ENCODE measurements at regions not wholly inside any gene's neighbourhood (a gene's known extent, or its start where the extent isn't known, plus 50 kb on each side); places are given as distances from the start of the nearest gene placed in this dataset.

DNA sequence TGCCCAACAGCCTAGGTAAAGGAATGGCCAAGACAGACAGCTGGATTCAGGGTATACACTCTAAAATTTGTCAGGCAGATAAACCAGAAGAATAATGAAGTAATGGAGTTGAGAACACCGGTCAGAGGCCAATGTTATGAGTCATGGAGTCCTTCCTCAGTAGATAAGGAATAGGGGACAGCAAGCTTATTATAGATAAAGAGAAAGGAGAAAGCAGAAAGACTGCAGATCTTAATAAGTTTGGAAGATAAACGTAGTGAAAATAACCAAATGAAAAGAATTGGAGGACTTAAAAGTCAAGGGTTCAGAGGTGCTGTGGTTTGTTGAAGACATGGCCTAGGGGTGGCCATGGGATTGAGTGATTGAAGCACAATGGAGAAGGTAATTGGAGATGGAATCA, 63.5 kb upstream of the NFE2L2 start:
- no peak for DNase-seq
- no peaks in the 10 kb centered on the region for H3K27me3 Mint-ChIP-seq
- ATAC-seq = no peak
- H3K4me1 Mint-ChIP-seq = peaks cover 8 to 21% (median 12%) of the 10 kb centered on the region in 4 donors
- H3K27ac Mint-ChIP-seq = no peak overlapping the region
- POLR2A ChIA-PET = interaction anchor here (2.2 kb wide), 1 partner anchor 64 kb away, joined by 14 read pairs; the partner anchor contains the start of gene NFE2L2
- H3K4me3 Mint-ChIP-seq = no peak overlapping the region
- H3K9me3 Mint-ChIP-seq = peaks cover 0 to 2% (median 0%) of the 10 kb centered on the region in 9 donors
- peaks cover 2 to 5% (median 3%) of the 10 kb centered on the region in 3 donors for H3K36me3 Mint-ChIP-seq

DNA sequence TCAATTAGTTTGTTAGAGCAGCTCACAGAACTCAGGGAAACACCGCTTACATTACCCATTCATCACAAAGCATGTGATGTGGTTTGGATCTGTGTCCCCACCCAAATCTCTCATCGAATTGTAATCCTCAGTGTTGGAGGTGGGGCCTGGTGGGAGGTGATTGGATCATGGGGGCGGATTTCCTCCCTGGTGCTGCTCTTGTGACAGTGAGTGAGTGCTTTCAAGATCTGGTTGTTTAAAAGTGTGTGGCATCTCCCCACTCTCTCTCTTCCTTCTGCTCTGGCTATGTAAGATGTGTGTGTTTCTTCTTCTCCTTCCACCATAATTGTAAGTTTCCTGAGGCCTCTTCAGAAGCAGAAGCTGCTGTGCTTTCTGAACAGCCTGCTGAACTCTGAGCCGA, 63.5 kb upstream of the AGPS start:
- peak in 3 of 10 donors; percentile 3 to 28 (median 27) for DNase-seq
- Mint-ChIP-seq H3K9me3 (peaks cover 0 to 2% (median 0%) of the 10 kb centered on the region in 9 donors), H3K27ac (peak overlapping the region in 4 of 10 donors; percentile 2 to 43 (median 17)), H3K36me3 (no peaks in the 10 kb centered on the region), H3K4me3 (no peak overlapping the region), H3K4me1 (peaks cover 7 to 21% (median 12%) of the 10 kb centered on the region in 4 donors), H3K27me3 (no peaks in the 10 kb centered on the region)
- ATAC-seq = peak in 1 of 2 donors; percentile 27
- POLR2A ChIA-PET = interaction anchor here (0.6 to 3.6 kb wide), 2 partner anchors 8 to 65 kb away, joined by 3 to 35 read pairs; partner anchors contain the start of gene NFE2L2

DNA sequence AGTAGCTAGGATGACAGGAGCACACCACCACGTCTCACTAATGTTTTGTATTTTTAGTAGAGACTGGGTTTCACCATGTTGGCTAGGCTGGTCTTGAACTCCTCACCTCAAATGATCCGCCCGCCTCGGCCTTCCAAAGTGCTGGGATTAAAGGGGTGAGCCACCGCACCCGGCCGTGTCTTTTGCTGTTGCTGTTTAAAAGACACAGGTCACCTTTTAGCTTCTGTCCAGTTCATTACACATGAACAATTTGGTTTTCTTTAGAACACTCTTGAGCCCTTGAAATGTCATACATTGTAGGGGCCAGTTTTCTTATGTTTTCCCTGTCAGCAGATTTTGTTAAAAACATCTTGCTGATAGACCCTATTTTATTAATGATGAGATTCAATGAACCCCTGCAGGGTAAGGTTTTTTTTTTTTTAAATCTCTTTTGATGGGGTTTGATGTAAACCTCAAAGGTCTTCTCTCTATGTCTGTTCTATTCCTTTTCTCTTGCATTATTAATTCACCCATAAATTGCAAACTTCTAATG, 61.0 kb upstream of the AGPS start:
- DNase-seq (no peak), ATAC-seq (no peak)
- Mint-ChIP-seq H3K4me1 (peaks cover 7 to 21% (median 12%) of the 10 kb centered on the region in 4 donors), H3K27me3 (no peaks in the 10 kb centered on the region), H3K9me3 (peaks cover 0 to 2% (median 0%) of the 10 kb centered on the region in 9 donors), H3K27ac (peak overlapping the region in 1 of 10 donors; percentile 4), H3K4me3 (no peak overlapping the region), H3K36me3 (peaks cover 0 to 2% (median 0%) of the 10 kb centered on the region in 3 donors)
- POLR2A ChIA-PET = interaction anchor here (3.6 kb wide), 1 partner anchor 68 kb away, joined by 35 read pairs; the partner anchor contains the start of gene NFE2L2

DNA sequence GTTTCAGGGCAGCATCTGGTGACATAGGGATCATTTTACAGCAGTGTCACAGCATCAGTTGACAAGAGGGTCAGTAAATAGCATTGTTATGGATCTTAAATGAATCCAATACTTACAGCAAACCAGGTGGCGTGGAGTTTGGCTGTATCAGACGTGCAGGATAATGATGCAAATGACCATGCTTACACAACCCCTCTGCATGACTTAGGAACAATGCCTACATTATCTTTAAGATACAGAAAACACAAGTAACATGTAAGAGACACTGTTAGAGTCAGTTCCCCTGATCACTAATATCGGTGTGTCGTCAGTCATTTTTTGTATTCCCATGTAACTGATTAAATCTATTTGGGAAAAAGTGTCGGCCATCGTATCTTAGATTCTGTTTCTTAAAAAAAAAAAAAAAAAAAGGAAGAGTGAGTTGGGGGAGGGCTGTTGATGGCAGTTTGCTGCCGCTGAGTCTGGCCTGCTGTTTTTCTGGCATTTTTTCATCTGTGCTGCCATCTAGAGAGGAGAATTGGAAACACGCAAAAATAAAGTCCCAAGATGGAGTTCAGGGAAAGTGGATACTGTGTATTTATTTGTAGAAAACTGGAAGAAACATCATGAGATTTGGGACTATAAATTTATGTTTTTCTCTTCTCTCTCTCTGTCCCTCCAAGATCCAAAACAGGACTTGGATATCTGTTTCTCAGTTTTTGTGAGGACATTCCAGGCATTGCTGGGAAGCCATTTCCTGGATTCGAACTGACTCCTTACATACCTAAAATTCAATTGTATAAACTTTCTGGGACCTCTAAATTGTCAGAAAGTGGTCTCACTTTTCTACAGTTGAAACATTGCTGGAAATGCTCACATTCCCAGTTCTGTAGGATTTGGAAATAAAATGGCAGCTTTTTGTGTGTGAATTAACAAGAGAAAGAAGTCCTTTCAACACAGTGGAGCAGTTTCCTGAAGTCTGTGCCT, 60.3 kb upstream of the AGPS start:
- H3K27me3 Mint-ChIP-seq = no peaks in the 10 kb centered on the region

DNA sequence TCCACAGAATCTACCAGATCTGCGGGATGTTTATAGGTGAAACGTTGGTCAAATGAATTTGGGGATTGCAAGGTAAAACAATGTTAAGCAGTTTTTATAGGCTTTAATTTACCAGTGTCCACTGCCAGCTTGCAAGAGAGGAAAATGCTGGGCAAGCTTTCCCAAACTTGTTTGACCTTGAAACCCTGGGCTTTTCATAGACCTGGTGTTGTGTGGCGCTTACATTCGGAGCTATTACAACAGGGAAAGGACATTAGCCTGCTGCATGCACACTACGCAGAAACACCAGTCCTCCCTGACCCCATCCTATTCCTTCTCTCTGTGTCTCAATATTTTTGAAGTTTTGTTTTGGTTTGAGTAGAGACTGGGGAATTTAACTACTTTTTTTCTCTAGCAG, 59.6 kb upstream of the AGPS start:
- POLR2A ChIA-PET = interaction anchor here (1.2 to 2.6 kb wide), 3 partner anchors 37 to 168 kb away, joined by 3 to 41 read pairs (median 7); partner anchors contain the start of gene NFE2L2
- H3K36me3 Mint-ChIP-seq = peaks cover 0 to 9% (median 6%) of the 10 kb centered on the region in 3 donors
- ATAC-seq = no peak
- peaks cover 0 to 2% (median 0%) of the 10 kb centered on the region in 9 donors for H3K9me3 Mint-ChIP-seq
- H3K4me3 Mint-ChIP-seq = no peak overlapping the region
- H3K27me3 Mint-ChIP-seq = no peaks in the 10 kb centered on the region
- peaks cover 7 to 21% (median 12%) of the 10 kb centered on the region in 4 donors for H3K4me1 Mint-ChIP-seq
- no peak for DNase-seq
- H3K27ac Mint-ChIP-seq = peak overlapping the region in 1 of 10 donors; percentile 15

More for the DNA sequence above, 60.3 kb upstream of the AGPS start:
- Mint-ChIP-seq H3K4me1 (peaks cover 7 to 21% (median 12%) of the 10 kb centered on the region in 4 donors), H3K4me3 (peak overlapping the region in 4 of 10 donors; percentile 1 to 43 (median 10)), H3K27ac (peak overlapping the region in 3 of 10 donors; percentile 3 to 8 (median 4)), H3K9me3 (peaks cover 0 to 2% (median 0%) of the 10 kb centered on the region in 9 donors), H3K36me3 (peaks cover 0 to 2% (median 2%) of the 10 kb centered on the region in 3 donors)
- POLR2A ChIA-PET = interaction anchor here (1.2 to 3.6 kb wide), 4 partner anchors 36 to 168 kb away, joined by 3 to 41 read pairs (median 21); partner anchors contain the start of gene NFE2L2
- peak; percentile 92 to 93 for ATAC-seq
- DNase-seq = peak in 9 of 10 donors; percentile 22 to 76 (median 52)

DNA sequence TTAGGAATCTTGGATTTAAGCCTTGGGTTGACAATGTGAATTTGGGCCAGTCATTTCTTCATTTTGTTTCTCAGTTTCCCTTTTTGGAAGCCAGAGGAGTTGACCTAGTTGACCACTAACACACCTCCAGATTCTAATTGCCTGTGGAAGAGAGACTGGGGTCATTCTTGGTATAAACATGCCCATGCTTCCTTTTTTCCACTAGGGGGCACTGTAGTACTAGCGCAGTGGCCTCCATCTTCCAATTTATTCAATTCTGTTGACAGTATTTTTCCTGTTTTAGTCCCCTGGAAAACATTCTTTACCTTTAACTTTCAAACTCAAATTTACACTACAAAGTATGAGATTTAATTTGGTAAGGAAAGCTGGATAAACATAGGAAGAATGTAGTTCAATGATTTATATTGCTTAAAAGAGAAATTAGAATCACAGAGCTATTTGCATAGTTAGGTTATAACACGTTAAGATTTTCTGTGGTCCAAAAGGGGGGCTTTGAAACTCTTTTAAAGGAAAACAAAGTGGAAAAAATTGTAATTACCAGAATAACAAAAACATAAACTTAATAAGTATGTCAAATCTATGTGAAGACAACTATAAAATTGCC, 57.5 kb upstream of the AGPS start:
- Mint-ChIP-seq H3K27ac (peak overlapping the region in 1 of 10 donors; percentile 54), H3K27me3 (no peaks in the 10 kb centered on the region), H3K4me1 (peaks cover 2 to 14% (median 8%) of the 10 kb centered on the region in 4 donors), H3K9me3 (no peaks in the 10 kb centered on the region), H3K36me3 (peaks cover 0 to 11% (median 6%) of the 10 kb centered on the region in 3 donors), H3K4me3 (no peak overlapping the region)
- ATAC-seq (peak; percentile 59 to 69), DNase-seq (peak in 6 of 10 donors; percentile 13 to 64 (median 39))
- POLR2A ChIA-PET = interaction anchor here (0.7 to 1.1 kb wide), 3 partner anchors 24 to 81 kb away, joined by 3 read pairs; no protein-coding TSS in a partner anchor

DNA sequence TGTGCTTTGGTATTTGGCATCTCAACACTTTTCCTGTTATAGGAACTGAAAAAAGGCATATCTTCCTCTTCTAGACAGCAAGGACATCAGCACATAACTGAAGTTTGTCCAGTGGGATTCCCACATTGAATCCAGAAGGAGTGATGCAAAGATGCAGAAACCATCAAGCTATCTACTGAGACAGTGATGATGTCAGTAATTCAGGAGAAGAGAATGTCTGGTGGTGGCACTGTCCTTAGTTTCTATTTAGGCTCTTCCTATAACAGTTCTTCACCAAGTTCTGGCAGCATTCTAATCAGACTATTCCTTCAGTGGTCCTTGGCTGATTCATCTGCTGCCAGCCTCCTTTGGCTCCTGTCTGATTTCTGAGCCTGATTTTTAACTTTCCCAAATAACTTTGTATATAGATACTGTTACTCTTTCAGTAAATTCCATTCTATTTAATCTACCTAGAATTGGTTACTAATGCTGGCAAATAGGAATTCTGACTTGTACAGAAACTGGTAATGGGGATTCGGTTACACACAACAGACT, 56.6 kb upstream of the AGPS start:
- H3K4me3 Mint-ChIP-seq = no peak overlapping the region
- POLR2A ChIA-PET = interaction anchor here (1.1 kb wide), 1 partner anchor 25 kb away, joined by 3 read pairs; no protein-coding TSS in a partner anchor
- no peaks in the 10 kb centered on the region for H3K9me3 Mint-ChIP-seq
- H3K27ac Mint-ChIP-seq = no peak overlapping the region
- no peaks in the 10 kb centered on the region for H3K27me3 Mint-ChIP-seq
- no peak for DNase-seq
- H3K4me1 Mint-ChIP-seq = peaks cover 2 to 14% (median 8%) of the 10 kb centered on the region in 4 donors
- H3K36me3 Mint-ChIP-seq = peaks cover 0 to 11% (median 6%) of the 10 kb centered on the region in 3 donors
- ATAC-seq = no peak

DNA sequence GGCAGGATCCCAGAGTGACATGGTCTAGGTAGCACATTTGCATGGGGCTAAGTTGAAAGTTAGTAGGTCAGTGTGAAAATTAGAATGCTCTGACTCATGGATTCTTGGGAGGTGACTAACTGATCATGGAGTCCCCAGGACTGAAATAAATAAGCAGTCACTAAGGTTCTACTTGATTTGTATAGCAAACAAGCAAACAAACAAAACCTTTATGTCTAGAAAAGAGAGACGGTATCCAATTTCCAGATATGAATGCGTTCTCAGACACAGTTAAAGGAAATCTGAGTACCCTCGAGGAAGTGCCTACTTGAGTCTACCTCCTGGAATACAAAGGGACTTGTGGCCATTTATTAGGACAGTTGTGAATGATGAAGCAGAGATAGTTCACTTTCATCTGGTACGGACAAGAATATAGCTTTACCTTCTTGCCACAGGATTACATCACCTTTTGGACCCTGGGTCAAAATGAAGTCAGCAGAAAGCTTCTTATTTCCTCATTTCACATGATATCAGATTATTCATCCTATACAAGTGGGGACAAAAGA, 54.3 kb upstream of the AGPS start:
- Mint-ChIP-seq H3K27me3 (no peaks in the 10 kb centered on the region), H3K27ac (no peak overlapping the region), H3K4me1 (no peaks in the 10 kb centered on the region), H3K9me3 (no peaks in the 10 kb centered on the region), H3K4me3 (no peak overlapping the region), H3K36me3 (peaks cover 0 to 13% (median 6%) of the 10 kb centered on the region in 3 donors)
- DNase-seq (no peak), ATAC-seq (no peak)
- POLR2A ChIA-PET = no interaction called here

DNA sequence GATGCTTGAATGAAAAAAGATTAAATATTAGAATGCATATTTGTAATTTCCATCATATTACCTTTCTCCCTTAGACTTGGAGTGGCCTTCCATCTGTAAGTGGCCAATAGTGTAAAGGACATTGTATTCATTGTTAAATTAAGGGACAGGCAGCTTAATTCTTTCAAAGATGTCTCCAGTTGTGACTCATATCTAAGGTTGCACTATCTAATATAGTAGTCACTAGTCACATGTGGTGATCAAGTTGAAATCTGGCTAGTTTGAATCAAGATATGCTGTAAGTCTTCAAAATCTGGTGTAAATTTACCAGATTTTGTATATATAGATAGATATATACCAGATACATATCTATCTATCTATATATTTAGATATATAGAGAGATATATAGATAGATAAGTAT, 52.4 kb upstream of the AGPS start:
- H3K27ac Mint-ChIP-seq = no peak overlapping the region
- no peaks in the 10 kb centered on the region for H3K4me1 Mint-ChIP-seq

DNA sequence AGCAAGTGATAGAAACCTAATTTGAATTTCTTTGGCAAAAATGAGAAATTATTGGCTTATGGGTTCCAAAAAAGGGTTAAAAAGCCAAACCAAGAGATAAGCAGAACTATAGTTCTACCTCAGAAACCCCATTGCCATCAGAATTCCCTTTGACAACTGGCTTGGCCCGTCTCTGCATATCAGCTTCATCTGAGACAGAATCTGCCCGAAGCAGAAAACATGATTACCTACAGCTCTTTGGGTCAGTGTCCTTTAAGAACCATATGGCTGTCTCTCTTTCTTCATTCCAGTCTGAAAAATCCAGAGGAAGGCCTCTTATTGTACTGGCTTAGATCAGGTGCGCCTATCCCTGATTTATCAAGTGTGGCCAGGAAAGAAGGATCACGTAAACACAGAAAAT, 49.8 kb upstream of the AGPS start:
- Mint-ChIP-seq H3K9me3 (no peaks in the 10 kb centered on the region), H3K4me1 (no peaks in the 10 kb centered on the region), H3K36me3 (peaks cover 0 to 8% (median 2%) of the 10 kb centered on the region in 3 donors), H3K27me3 (no peaks in the 10 kb centered on the region), H3K27ac (no peak overlapping the region), H3K4me3 (no peak overlapping the region)
- ATAC-seq (no peak), DNase-seq (no peak)
- POLR2A ChIA-PET = no interaction called here

More for the DNA sequence above, 52.4 kb upstream of the AGPS start:
- ATAC-seq = no peak
- POLR2A ChIA-PET = no interaction called here
- no peak for DNase-seq
- H3K4me3 Mint-ChIP-seq = no peak overlapping the region
- H3K9me3 Mint-ChIP-seq = no peaks in the 10 kb centered on the region
- no peaks in the 10 kb centered on the region for H3K27me3 Mint-ChIP-seq
- H3K36me3 Mint-ChIP-seq = peaks cover 0 to 13% (median 6%) of the 10 kb centered on the region in 3 donors

All from naive thymus-derived CD8-positive, alpha-beta T cell (primary cell).